HG03432 (cell line): ENCODE measurements at regions not wholly inside any gene's neighbourhood (a gene's known extent, or its start where the extent isn't known, plus 50 kb on each side); places are given as distances from the start of the nearest gene placed in this dataset.

Experiments used
- ATAC-seq: cut with Tn5 transposase; IDR thresholded peaks from one replicate; pipeline ENCODE4 v1.9.1; 2021; ENCODE audit warnings: mild to moderate bottlenecking, moderate library complexity; ENCODE audit not compliant: unreplicated experiment

GRCh38 chr5:61596265-61596664 lies 264.2 kb downstream of the ZSWIM6 start:
- ATAC-seq, result no peak

GRCh38 chr5:61597684-61598083 lies 265.6 kb downstream of the ZSWIM6 start:
- ATAC-seq, result no peak

- ATAC-seq, result no peak
Observed at GRCh38 chr5:61598126-61598525, 266.1 kb downstream of the ZSWIM6 start.

- ATAC-seq, result no peak
Observed at GRCh38 chr5:61599370-61600122, 267.5 kb downstream of the ZSWIM6 start.

DNA sequence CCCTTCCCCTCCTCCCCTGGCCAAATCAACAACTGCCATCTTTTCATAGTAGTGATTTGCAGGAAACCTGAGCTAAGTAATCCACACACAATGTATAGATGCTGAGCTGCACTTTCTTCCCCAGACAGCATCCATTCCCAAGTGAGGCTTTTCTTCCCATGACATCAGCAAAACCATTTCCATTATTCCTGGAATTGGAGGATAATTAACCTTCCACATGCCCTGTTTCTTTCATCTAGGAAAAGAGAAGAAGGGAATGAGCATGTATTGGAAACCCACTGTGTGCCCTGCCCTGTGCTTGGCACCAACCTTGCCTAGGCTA lies 268.0 kb downstream of the ZSWIM6 start:
- no peak for ATAC-seq

GRCh38 chr5:61600945-61601511 lies 269.0 kb downstream of the ZSWIM6 start:
- no peak for ATAC-seq

GRCh38 chr5:61603211-61603908 lies 271.3 kb downstream of the ZSWIM6 start:
- no peak for ATAC-seq

DNA sequence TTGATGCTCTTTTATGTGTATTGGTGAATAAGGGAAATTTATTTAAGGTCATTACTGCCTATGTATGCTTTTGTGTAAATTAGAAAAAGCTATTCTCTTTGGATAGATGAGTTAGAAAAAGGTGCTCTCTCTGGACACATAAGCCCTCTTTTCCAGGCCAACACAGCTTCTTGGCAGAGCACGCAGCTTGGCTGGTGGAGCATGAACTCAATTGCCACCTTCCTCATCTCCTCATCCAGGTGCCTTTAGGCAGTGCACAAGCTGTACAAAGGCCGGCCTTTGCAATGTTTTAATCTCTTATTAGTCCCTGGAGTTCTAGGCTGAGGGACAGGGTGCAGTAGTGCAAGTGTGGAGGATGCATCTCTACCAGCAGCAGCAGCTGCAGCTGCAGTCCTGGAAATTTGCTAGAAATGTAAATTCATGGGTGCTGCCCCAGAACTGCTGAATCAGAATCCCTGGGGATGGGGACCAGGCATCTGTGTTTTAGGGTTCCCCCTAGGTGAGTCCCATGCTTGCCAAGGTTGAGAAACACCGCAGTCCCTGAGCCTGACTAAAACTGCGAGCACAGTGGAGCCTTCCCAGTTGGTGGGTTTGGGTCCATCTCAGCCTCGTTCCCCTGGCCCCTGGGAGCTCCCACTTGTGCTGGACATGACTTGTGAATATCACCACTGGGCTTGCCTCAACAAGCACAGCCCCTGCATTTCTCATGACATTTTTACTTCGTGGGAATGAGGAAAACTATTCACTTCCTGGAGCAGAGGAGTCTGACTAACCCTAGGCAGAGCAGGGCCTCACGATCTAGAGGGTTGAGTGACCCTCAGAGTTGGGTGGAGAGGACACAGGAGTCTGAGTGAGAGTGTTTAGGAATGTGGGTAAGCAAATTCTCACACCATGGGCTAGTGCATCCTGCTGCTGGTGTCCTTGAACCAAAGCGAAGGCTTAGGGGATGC lies 272.3 kb downstream of the ZSWIM6 start:
- ATAC-seq, result no peak

- ATAC-seq, result no peak
Observed at GRCh38 chr5:61609840-61610677, 278.0 kb downstream of the ZSWIM6 start.

- ATAC-seq, result no peak
Observed at GRCh38 chr5:61610678-61611024, 278.6 kb downstream of the ZSWIM6 start.

GRCh38 chr5:61612431-61612830 lies 280.4 kb downstream of the ZSWIM6 start:
- ATAC-seq, result no peak

DNA sequence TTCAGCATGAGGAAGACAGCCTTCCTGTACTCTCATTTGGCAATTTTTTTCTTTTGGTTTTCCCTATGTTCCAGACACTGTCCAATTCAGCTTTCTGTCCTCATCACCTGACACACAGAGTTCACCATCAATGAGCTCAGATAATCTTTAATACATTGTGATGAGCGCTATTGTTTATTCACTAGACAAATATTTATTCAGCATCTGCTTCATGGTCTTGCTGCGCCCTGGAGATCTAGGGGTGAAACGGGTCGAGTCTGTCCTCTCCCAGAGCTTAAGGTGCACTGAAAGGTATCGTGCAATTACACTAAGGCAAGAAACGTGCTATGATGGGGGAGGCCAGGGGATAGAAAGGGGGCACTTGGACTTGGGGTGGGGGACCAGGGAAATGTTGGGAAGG lies 281.6 kb downstream of the ZSWIM6 start:
- ATAC-seq, result no peak

- ATAC-seq, result no peak
Observed at GRCh38 chr5:61614606-61615005, 282.5 kb downstream of the ZSWIM6 start.

- no peak for ATAC-seq
Observed at GRCh38 chr5:61617039-61617438, 285.0 kb downstream of the ZSWIM6 start.

DNA sequence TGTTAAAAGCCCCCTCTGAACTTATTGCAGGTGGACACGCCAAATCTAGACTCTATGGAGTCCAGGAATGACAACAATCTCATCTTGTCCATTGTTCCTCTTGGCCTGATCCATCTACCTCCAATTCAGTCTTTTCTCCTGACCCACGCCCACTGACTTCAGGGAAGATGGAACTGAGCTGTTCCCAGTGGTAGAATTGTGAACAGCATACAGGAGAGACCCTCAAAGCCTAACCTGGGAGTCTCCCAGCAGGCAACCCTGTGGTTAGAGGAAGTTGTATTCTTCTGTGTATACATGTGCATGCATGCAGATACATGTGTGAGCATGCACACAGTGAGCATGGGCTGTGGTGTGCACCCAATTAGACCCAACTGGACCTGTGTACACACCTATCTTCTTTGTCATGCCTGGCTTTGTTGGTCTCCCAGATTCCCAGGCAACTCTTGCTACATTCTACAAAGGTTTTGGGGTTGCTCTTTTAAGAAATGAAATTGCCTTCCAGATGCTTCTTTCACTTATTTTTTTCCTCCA lies 286.0 kb downstream of the ZSWIM6 start:
- no peak for ATAC-seq

DNA sequence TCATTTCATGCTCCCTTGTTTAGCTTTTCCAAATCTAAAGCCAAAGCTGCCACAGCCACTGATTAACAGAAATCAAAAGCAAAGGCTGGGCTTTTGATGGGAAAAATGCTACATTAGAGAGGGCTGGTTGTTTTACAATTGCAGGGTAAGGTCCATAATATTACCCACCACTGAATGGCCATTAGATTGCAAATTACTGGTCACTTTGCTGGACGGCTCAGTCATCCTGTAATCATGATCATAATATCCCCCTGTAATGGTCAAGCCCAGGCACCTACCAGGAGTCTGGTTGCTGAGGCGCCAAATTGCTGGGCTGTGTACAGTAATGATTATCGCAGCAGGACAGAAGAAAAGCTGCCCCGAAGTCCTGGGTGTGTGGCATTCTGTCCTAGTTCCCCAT lies 286.5 kb downstream of the ZSWIM6 start:
- no peak for ATAC-seq

DNA sequence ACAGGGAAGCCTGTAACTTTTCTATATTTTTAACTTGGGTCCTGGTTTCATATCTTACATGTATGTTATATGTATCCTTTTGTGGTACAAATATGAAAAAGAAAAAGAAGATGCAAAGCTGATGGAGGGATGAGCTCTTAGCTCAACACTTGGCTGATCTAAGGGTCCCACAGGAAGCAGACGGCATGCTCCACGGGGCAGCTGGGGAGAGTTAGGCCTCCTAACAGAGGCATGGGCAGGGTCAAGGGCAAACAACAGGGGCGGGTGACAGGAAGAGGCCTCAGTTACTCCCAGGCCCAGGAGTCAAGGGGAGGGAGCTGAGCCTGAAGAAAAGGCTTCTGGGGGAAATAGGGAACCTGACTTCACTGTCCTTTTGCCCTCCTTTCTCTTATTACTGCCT lies 287.2 kb downstream of the ZSWIM6 start:
- no peak for ATAC-seq

- no peak for ATAC-seq
Observed at GRCh38 chr5:61619777-61620518, 287.9 kb downstream of the ZSWIM6 start.

DNA sequence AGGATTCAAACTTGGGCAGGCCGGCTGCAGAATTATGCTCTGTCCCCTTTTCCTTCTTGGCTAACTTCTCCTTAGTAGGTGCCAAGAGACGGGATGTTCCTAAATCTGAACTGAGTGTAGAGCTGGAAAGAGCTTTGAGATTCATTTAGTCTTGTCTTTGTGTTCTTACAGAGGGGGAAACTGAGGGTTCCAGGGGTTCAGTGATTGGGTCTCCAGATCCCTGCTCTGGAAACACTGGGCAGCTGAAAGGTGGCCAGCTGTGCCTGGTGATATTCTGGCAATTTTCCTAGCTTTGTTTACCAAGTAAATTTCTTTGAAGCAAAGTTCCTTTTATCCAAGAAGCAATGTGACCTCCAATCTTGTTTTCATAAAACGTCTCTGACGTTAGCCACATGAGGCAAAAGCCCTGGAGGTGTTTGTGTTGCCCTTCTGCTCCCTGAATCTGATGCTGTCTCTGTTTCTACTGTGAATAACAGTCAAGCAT lies 288.7 kb downstream of the ZSWIM6 start:
- no peak for ATAC-seq
